NAMALWA (cell line): ENCODE measurements at regions not wholly inside any gene's neighbourhood (a gene's known extent, or its start where the extent isn't known, plus 50 kb on each side); places are given as distances from the start of the nearest gene placed in this dataset.
A peak's percentile ranks its signal among the peaks of the same experiment; 100 is the strongest.

Source experiments
- DNase-seq: peaks from one replicate; pipeline ENCODE4 v3.0.0-alpha.2; 2015; ENCODE audit warnings: low spot score

DNA sequence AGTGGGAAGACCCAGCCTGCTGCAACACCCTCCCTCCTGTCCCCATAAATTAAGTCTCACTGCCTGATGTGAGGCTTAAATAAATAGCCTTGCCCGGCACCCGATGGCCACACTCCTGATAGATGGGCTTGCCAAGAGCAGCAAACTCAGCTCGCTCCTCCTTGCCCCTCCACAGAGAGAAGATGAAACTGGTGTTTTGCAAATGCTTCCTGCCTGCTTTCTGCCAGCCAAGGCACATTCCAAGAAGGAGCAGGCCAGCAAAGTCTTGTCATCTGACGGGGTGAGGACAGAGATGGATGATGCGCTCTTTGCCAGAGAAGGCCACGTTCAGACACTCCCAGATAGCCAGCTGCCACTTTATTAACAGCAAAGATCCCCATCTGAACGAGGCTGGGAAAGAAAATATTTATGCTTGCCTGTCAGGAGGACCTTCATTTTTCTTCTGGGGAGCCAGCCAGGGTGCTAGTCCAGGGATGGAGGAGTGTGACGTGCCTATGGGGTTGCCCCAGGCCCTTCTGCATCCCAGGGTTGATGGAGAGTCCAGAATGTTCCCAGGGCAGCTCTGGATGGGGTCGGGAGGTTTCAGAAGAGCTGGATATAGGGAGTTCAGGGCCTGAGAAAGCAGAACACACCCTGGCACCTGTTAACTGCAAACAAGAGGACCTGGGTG, 265.4 kb downstream of the FOXD2 start:
- DNase-seq = no peak

DNA sequence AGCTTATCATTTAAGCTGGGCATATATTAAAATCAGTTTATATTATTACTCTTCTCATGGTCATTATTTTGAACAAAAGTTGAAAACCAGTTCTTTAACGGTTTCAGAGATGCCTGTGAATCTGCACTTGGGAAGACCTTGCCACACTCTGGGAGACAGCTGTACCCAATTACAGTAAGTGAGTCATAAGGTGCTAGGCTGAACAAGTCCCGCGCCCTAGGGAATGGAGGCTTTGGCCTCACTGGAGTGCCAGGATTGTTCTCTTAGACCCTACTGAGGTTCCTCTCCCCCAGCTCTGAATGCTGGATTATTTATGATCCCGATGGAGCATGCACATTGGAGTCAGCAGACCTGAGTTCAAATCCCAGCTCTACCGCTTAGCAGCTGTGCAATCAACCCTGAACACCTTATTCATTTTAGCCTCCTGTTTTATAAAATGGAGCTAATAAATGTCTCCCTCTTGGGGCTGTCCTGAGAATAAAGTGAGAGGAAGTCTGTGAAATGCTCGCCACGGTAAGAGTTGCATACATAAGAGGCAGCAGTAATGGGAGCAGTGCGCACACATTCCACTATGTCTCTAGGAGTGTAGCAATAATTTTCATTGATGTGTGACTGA, 266.2 kb downstream of the FOXD2 start:
- peak; percentile 33 for DNase-seq

DNA sequence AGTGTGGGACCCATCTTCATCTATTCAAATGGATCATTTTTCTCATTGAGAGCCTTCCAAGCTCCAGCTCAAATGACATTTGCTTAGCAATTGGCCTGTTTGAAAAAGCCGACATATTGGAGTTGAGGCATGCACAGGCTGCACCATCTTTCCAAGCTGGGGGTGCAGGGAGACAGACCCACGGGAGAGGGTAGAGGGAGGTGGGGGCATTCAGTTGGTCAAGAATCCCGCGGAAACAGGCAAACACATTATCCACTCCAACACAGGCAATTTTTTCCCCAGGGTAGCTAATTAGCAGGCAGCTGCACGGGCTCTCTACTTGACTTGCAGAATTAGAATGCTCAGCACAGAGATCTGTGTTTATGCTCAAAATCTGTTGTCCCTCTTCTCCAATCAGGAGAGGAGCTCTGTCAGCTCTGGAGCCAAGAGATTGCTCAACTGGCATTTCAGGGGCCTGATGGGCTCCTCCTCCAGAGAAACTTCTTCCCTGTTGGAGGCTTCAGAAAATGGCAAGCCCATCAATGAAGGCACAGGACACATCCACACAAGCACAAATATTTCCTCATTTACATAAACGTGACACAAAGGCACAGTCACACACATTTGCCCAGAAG, 267.8 kb downstream of the FOXD2 start:
- no peak for DNase-seq

DNA sequence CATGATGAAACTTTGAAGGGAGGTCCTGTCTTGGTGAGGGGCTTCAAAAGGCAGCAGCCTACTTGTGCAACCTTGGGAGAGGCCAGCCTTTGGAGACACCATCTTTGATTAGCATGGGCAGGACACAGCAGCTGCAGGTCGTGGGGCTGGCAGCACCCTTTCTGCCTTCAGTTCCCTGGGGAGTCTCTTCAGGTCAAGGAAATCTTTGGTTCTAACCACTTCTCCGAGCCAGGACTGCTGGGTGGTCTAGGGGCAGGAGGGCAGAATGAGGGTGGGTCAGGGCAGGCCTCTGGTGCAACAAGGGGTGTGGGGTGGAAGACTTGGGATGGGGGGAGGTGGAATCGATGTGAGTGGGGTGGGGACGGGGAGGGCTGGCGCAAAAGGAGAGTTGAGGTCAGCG, 269.7 kb downstream of the FOXD2 start:
- no peak for DNase-seq

DNA sequence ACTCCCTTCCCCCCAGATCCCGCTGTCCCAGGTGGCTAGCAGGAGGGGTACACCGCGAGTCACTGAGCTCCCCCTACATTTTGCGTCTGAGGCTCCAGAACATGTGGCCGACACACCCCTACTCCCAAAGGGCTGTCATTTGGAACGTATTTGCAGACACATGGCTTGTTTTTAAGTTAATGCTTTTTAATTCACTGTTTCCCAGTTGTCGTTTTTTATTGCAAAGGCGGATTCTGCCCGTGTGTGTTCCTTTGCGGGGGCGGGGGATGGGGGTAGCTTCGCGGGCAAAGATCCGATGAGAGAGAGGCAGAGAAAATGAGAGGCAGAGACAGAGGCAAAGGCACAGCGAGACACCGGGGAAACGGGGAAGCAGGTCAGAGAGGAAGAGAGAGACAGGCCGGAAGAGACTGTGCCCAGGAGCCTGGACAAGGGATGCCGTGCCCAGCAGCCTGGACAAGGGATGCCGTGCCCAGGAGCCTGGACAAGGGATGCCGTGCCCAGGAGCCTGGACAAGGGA, 270.2 kb downstream of the FOXD2 start:
- DNase-seq = no peak

DNA sequence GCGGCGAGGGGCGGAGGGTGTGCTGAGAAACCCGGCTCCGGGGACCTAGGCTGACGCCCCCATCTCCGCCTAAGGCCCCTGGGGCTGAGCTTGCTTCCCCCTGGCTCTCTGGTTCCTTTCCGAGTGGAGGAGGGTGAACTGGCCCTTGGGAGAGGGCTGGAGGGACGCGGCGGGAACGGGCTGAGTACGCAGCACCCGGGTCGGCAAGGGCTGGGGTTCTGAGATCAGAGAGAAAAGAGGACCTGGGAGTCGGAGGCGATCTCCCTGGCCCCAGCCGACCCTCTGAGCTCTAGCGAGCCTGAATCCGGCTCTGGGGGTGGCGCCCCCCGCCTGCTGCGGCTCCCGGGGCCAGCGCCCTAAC, 270.8 kb downstream of the FOXD2 start:
- DNase-seq = no peak

DNA sequence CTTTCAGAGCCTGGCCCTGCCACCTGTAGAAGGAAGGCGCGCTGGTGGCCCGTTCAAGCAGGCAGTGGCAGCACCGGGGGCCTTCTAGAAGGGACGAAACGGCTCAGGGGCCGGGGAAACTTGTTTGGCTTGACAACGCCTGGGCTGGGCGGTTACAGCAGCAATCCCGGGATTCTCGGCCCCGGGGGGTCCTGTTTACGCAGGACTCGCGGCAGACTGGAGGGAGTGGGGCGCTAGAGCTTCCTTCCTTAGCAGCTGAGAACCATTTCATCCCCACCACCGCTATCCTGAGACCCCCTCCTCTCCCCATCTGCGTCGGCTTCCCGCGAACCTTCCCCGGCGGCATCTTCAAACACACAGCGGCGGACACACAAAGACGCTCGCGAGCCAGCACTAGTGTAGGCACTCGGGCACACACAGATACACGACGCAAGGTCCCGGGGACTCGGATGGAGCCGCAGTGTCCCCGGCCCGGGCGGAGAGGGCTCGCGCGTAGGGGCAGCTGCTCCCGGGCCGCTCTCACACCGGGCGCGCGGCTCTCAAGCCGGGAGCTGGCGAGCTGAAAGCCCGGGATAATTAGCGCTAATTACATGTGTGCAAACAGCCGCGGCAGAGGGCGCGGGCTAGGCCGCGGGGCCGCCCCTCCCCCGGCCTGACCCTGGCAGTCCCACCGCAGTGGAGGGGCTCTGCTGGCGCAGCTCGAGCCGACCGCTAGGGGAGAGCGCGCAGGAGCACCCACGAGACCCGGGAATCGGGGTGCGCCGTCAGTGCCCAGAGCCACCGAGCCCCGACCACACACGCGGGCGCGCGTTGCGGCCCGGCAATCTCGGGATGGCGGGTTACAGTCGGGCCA, 271.4 kb downstream of the FOXD2 start:
- DNase-seq = no peak

DNA sequence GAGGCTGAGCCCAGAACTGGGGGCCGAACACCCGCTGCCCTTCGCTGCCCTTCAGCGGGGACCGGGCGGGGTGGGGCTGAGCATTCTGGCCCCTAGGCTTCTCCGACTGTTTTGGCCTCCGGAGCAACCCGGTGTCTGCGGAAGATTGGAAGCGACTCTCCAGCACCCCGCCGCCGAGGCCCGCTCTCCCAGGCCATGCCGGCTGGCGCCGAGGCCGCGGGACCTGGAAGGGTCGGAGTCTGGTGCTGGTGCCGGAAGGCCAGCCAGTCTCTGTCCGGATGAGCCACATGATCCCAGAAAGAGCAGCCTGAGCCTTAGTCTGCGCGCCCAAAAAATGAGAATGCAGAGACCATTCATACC, 272.0 kb downstream of the FOXD2 start:
- DNase-seq = no peak

DNA sequence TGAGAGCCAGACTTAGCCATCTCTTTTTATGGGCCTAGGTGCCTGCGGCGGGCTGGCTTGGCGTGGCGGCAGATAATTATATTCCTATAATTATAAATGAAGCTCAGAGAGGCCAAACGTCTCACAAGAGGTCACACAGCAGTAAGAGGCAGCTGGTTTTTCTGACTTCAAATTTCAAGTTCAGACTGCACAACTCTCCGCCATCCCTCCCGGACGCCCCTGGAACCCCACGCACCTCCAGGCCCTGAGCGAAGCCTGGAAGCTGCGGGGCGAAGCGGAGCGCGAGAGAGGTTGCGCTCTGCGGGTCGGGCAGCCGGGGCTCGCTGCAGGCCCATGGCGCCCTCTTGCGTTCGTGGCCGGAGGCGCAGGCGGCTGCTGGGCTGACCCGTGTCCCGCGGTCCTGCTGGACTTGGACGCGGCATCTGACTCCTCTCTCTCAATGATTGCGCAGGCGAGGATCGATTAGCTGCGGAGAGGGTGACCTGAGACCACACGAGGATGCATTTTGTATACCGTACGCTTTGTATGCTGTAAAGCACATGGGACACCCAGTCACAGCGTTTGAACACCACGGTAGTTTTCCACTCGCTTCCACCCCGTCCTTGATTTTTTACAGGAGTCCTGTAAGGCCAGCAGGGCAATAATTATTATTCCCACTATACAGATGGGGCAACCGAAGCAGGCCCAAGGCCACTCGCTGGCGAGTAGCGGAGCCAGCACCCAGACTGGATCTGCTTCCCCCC, 272.7 kb downstream of the FOXD2 start:
- DNase-seq = peak; percentile 38
